ENCODE measurements at regions not wholly inside any gene's neighbourhood (a gene's known extent, or its start where the extent isn't known, plus 50 kb on each side); places are given as distances from the start of the nearest gene placed in this dataset.
"Not testable (repeated sequence)": the region's sequence is repeated elsewhere in the genome, so short reads cannot be mapped to it uniquely, and the experiment has no call there.

DNA sequence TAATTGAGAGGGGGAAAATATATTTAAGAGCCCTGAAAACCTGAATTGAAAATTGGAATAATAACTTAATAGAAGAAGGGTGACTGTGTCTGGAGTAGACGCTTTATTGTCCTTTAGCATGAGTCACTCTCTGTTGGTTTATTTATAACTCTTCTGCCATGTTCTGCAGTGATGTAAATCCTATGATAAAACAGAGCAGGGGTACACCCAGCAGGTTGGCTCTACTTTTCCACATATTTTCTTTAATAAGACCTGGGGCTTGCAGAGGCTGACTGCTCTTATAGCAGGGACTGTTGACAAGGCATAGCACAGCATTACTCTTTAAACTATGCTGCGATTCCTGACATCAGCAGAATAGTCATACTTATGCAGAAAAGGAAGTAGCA is 389.9 kb upstream of the PCDH9 start:
- DNase-seq: no peak

DNA sequence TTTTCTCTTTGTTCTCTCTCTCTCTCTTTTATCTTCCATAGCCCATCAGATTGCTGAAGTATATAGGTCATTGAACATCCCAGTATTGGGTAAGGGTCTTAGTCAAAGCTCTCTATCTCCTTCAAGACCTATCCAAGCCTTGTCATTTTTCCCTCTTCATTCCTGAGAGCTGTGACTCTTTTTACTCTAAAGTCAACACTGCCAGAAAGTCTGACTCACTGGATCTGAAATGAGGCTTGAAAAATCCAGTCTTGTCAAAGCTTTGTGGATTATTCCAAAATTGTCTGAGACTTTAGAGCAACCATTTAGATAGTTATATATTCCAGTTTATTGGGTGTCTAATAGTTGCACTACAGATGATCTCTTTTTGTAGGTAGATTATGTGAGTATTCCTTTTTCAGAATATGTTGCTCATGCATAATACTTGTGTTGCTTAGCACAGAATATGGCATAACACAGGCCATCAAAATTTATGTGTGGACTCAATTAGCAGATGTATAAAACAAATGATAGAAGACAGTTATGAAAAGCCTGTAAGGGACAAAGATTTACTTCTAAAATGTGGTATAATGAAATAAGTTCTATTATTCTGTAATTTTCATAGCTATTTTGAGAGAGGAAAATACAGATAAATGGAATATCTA is 389.3 kb upstream of the PCDH9 start:
- DNase-seq: no peak

DNA sequence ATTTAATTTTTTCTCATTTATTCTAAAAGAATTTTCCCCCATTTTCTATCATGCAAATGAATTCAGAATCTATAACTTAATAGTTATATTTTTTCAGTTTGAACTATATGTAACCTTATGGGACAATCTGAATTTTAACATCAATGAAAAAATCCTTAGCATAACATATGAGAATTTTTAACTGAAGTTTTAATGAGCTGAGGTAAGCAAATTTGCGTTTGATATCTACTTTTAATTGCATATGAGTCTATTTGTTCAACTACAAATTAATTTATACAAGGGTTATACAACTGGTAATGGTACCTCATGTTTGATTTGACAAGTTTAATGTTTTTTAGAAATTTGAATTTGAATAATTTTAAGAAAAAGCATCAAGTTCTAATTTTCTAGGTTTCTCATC is 384.4 kb upstream of the PCDH9 start:
- no peak for DNase-seq

DNA sequence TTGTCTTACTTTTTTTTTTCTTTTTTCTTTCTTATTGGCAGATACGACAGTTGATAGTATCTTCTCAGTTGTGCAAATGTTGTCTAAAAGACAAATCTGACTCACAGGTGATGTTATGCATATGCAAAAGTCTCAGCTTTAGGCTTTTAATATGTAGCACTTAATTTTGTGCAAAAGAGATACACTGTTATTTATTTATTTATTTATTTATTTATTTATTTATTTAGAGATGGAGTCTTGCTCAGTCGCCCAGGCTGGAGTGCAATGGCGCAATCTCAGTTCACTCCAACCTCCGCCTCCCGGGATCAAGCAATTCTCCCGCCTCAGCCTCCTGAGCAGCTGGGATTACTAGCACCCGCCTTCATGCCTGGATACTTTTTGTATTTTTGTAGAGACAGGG is 383.9 kb upstream of the PCDH9 start:
- DNase-seq: no peak

DNA sequence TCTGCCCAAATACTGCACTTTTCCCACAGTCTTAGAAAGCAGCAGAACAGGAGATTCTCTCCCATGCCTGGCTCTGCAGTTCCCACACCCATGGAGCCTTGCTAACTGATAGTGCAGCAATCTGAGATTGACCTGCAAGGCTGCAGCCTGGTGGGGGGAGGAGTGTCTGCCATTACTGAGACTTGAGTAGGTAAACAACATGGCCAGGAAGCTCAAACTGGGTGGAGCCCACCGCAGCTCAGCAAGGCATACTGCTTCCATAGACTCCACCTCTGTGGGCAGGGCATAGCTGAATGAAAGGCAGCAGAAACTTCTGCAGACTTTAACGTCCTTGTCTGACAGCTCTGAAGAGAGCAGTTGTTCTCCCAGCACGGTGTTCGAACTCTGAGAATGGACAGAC is 358.5 kb upstream of the PCDH9 start:
- no peak for DNase-seq

DNA sequence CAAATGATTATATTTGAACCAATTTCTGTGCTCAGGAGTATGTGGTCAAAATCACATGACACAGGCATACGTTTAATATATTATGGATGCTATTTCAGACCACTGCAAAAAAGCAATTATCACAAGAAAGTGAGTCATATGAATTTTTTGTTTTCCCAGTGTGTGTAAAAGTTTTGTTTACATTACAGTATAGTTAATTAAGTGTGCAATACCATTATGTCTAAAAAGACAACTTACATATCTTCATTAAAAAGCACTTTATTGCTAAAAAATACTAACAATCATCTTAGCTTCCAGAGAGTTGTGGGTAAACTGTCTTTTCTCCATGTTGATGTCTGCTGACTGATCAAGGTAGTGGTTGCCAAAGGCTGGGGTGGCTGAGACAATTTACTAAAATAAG is 347.2 kb upstream of the PCDH9 start:
- no peak for DNase-seq

GRCh38 chr13:67574320-67575233 is 344.4 kb upstream of the PCDH9 start:
- DNase-seq: no peak

DNA sequence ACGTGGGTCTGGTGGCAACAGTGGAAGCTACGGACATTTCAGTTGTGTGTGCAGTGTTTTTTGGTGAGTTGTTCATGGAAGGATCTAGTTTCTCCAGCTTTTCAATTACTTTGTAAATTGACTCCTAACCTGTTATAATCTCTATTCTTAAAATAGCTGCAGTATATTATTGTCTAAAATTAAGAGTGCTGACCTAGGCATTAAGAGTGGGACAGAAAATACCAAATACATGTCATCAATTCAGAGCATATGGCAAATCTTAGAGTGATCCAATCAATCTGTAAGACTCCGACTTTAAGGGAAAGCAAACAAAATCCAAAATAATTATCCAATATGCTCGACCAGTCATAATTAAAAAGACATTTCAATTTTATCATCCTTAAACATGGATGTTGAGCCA is 338.1 kb upstream of the PCDH9 start:
- no peak for DNase-seq

- peak; percentile 12 for DNase-seq
These were observed 327.6 kb upstream of the PCDH9 start for GRCh38 chr13:67557642-67558241.

GRCh38 chr13:67557118-67557517 is 327.0 kb upstream of the PCDH9 start:
- no peak for DNase-seq

- DNase-seq: no peak
These were observed 324.8 kb upstream of the PCDH9 start for GRCh38 chr13:67554746-67555452.

DNA sequence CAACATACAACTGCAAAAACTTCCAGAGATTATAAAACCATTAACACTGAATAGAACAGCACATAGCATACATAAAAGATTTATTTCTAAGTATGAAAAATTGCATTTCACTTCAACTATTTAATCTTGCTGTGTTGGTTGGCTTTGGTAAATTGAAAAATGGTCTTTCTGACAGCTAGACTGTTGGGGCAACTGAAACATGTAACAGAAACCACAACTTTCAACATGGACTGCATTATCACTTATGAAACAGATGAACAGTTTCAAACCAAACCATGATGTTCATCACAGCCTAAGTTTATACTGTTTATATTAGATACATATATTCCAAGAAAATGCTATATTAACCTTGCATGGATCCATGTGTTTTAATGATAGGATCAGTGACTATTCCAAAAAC is 324.1 kb upstream of the PCDH9 start:
- DNase-seq: no peak

DNA sequence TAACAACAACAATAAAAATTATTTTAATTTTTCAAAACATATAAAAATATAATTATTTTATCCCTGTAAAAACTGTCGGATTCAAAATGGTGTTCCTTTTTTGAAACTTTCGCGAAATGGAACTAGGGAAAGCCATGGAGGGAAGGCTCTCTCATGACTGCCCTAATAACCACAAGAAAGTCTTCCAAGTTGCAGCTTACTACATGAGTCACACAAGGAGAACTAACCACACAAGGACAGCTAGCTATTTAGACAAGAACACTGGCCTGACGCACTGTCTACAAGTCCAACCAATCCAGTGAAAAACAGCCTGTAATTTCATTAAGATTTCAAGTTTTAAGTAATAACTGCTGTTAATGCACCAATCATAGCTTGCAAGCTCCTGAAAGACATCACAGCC is 319.2 kb upstream of the PCDH9 start:
- no peak for DNase-seq

GRCh38 chr13:67538906-67539305 is 308.8 kb upstream of the PCDH9 start:
- DNase-seq: no peak

GRCh38 chr13:67520886-67521285 is 290.8 kb upstream of the PCDH9 start:
- no peak for DNase-seq

GRCh38 chr13:67519356-67519755 is 289.2 kb upstream of the PCDH9 start:
- DNase-seq: no peak

- no peak for DNase-seq
These were observed 288.6 kb upstream of the PCDH9 start for GRCh38 chr13:67518785-67519184.

- DNase-seq: no peak
These were observed 285.8 kb upstream of the PCDH9 start for GRCh38 chr13:67515895-67516294.

DNA sequence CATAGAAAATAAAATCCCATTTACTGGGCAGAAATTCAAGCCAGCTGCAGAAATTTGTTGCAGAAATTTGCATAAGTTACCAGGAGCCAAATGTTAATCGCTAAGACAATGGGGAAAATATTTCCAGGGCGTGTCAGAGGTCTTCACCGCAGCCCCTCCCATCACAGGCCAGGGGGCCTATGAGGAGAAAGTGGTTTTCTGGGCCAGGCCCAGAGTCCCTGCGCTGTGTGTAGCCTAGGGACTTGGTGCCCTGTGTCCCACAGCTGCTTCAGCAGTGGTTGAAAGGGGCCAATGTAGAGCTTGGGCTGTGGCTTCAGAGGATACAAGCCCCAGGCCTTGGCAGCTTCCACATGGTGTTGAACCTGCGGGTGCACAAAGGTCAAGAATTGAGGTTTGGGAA is 278.9 kb upstream of the PCDH9 start:
- DNase-seq: no peak

DNA sequence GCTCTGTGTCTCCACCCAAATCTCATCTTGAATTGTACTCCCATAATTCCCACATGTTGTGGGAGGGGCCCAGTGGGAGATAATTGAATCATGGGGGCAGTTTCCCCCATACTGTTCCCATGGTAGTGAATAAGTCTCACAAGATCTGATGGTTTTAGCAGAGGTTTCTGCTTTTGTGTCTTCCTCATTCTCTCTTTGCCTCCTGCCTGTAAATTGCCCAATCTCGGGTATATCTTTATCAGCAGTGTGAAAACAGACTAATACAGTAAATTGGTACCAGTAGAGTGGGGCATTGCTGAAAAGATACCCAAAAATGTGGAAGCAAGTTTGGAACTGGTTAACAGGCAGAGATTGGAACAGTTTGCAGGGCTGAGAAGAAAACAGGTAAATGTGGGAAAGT is 278.1 kb upstream of the PCDH9 start:
- not testable (repeated sequence) for DNase-seq

DNA sequence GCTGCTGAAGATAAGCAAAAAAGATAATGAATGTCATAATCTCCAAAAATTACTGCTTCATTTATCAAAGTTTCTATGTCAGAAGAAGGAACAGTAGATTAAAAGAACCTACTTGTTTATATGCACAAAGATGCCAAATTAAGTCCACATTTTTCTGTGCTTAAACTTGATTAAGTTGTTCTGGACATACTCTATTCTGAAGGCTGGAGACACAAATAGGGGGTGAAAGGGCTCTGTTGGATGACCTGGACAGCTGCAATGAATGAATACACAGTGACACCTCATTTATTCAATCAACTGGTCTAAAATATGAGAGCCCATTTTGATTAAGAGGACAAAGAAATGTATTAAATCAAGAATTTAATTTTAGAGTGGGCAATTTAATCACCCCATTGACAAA is 276.3 kb upstream of the PCDH9 start:
- DNase-seq: no peak

- DNase-seq: no peak
These were observed 275.2 kb upstream of the PCDH9 start for GRCh38 chr13:67505376-67505775.

DNA sequence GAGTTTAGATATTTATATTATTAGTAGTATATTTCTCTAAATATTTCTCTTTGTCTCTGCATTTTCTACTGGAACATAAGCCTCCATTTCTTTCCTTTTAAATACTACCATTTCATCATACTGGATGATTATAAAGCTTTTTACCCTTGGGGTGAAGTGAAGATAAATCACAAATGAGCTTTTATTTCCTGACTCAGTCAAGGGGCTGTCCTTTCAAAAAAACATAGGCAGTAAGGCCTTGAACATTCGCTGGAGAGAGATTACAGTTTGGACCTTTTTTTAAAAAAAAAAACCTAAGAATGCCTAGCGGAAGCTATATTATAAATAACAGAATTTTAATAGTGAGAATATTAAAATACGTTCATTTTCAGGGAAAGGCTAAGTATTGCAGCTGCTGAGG is 268.8 kb upstream of the PCDH9 start:
- no peak for DNase-seq

DNA sequence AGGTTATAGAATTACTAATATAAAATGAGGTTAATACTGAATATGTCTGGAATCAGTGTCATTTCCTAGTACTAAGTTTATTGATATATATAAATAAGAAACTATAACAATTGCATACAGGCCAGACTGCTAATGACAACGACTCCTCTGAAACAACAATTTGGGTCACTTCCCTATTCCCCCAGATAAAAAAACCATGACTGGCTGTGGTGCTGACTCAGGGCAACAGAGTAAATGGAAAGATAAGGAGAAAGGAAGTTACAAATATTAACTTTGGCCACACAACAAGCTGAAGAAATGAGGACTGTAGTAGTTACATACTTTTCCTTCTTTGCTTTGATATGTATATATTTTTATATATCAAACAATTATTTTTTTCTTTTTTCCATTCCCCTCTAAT is 263.7 kb upstream of the PCDH9 start:
- DNase-seq: no peak

All from NCI-H82 (cell line).